ENCODE measurements at regions not wholly inside any gene's neighbourhood (a gene's known extent, or its start where the extent isn't known, plus 50 kb on each side); places are given as distances from the start of the nearest gene placed in this dataset.
A peak's percentile ranks its signal among the peaks of the same experiment; 100 is the strongest.

- TF ChIP-seq POLR2A (IDR thresholded peaks at IDR 0.05) (no peak), CTCF (IDR thresholded peaks at IDR 0.05) (peak; percentile 56 to 75 (median 62))
Observed at GRCh38 chr22:34111210-34111824, 191.0 kb upstream of the LARGE1 start.

Measured in heart left ventricle (tissue), 13 donors.